Neutrophil (primary cell): ENCODE measurements at regions not wholly inside any gene's neighbourhood (a gene's known extent, or its start where the extent isn't known, plus 50 kb on each side); places are given as distances from the start of the nearest gene placed in this dataset.

Experiments
- H3K27ac ChIP-seq: fragments of 200-600 bp; sonication (generic); 2 replicates; pipeline ENCODE4 v1.5.1; 2016; ENCODE audit warnings: mild to moderate bottlenecking, moderate library complexity
- H3K27me3 ChIP-seq: fragments of 200-600 bp; sonication (generic); 2 replicates; pipeline ENCODE4 v1.6.0; 2016; ENCODE audit warnings: mild to moderate bottlenecking
- H3K36me3 ChIP-seq: fragments of 200-600 bp; sonication (generic); 2 replicates; pipeline ENCODE4 v1.5.1; 2017
- H3K4me1 ChIP-seq, 2 experiments: fragments of 200-600 bp in 1 of 2; sonication (generic) in 1 of 2; 1 replicate in 1 of 2; 2 replicates in 1 of 2; pipeline versions ENCODE4 v1.5.1 to v1.6.1; 2013 to 2016; ENCODE audit warnings: low read depth in 1 of 2, low read length in 1 of 2, mild to moderate bottlenecking in 1 of 2, moderate library complexity in 1 of 2; ENCODE audit not compliant: control insufficient read depth in 1 of 2, insufficient read depth in 1 of 2
- H3K4me3 ChIP-seq, 2 experiments: fragments of 200-600 bp in 1 of 2; sonication (generic) in 1 of 2; 1 replicate in 1 of 2; 2 replicates in 1 of 2; pipeline ENCODE4 v1.5.1; 2013 to 2016; ENCODE audit warnings: low read depth in 1 of 2, low read length in 1 of 2, mild to moderate bottlenecking in 1 of 2, moderate library complexity in 1 of 2
- H3K9me3 ChIP-seq: fragments of 200-600 bp; sonication (generic); 2 replicates; pipeline ENCODE4 v1.5.1; 2016
- TF ChIP-seq, protein P1 (sequence below): fragments of 200-600 bp; sonication (generic); IDR thresholded peaks from 2 replicates; pipeline ENCODE4 v1.5.1; 2016; ENCODE audit warnings: antibody characterized with exemption

DNA sequence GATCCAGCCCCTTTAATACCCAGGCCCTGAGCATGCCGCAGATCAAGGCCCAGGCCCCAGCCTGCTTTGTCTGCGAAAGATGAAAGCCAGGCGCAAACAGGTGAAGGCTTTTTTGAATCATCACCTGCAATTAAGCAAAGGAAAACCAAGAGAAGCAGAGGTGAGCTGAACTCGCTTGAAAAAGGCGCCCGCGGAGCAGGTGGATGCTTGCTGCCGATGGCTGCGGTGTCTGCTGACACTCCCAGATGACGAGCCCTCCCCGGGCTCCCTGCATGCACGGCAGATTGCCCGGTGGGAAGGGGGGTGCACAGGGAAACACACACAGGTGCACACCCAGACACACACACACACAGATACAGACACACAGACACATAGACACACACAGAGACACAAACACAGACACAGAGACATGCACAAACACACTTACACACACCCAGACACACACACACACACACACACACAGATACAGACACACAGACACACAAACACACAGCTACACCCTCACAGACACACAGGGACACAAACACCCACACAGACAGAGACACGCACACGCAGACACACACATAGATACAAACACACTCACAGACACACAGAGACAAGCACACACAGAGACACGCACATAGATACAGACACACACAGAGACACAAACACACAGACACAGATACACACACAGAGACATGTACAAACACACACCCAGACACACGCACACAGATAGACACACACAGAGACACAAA, 142.6 kb upstream of the RNF32 start:
- TF ChIP-seq, protein P1, sequence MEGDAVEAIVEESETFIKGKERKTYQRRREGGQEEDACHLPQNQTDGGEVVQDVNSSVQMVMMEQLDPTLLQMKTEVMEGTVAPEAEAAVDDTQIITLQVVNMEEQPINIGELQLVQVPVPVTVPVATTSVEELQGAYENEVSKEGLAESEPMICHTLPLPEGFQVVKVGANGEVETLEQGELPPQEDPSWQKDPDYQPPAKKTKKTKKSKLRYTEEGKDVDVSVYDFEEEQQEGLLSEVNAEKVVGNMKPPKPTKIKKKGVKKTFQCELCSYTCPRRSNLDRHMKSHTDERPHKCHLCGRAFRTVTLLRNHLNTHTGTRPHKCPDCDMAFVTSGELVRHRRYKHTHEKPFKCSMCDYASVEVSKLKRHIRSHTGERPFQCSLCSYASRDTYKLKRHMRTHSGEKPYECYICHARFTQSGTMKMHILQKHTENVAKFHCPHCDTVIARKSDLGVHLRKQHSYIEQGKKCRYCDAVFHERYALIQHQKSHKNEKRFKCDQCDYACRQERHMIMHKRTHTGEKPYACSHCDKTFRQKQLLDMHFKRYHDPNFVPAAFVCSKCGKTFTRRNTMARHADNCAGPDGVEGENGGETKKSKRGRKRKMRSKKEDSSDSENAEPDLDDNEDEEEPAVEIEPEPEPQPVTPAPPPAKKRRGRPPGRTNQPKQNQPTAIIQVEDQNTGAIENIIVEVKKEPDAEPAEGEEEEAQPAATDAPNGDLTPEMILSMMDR, result no peak
- H3K4me1 ChIP-seq, result no peaks in the 10 kb centered on the region
- H3K27me3 ChIP-seq, result peaks cover 11% of the 10 kb centered on the region
- H3K36me3 ChIP-seq, result no peaks in the 10 kb centered on the region
- H3K27ac ChIP-seq, result no peak overlapping the region
- no peak overlapping the region for H3K4me3 ChIP-seq
- no peaks in the 10 kb centered on the region for H3K9me3 ChIP-seq

DNA sequence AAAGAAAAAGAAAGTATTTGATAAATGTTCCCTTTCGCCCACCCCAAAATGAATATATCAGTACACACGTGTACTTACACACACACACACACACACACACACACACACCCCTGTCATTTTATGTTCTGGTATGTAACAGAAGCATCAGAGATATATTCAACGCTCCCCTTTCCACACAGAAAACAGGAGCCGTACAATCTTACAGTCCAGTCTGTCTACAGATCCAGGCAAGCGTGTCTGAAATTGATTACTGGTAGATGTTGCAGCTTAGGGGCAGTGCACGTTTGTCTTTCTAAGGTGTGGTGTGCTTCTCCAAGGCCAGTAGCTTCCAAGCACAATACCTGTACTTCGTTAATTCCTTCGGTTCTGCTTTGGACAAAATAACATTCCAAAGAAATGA, 143.7 kb upstream of the RNF32 start:
- TF ChIP-seq, protein P1, result no peak
- Histone ChIP-seq H3K36me3 (no peaks in the 10 kb centered on the region), H3K27me3 (peaks cover 22% of the 10 kb centered on the region), H3K4me1 (no peaks in the 10 kb centered on the region), H3K9me3 (no peaks in the 10 kb centered on the region), H3K4me3 (no peak overlapping the region), H3K27ac (no peak overlapping the region)

DNA sequence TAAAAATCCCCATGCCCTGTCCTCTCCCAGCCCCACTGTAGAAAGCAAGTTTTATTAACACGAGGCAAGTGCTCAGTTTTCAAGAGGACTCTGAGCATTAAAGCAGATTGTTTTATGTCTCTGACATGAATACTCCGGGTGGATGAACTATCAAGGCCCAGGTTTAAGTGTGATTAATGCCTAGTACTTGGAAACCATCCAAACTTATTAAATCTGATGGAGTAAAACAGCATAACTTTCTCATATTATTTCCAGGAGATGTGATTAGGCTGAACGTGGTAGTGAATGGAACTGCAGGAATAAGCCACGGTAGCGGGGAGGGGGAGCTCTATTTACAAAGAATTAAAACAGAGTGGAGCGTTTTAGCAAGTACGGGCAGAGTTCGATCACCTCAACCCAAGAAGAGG, 144.2 kb upstream of the RNF32 start:
- Histone ChIP-seq H3K9me3 (no peaks in the 10 kb centered on the region), H3K27me3 (peaks cover 26% of the 10 kb centered on the region), H3K4me1 (no peaks in the 10 kb centered on the region), H3K4me3 (no peak overlapping the region), H3K36me3 (no peaks in the 10 kb centered on the region), H3K27ac (no peak overlapping the region)
- TF ChIP-seq, protein P1, result no peak

DNA sequence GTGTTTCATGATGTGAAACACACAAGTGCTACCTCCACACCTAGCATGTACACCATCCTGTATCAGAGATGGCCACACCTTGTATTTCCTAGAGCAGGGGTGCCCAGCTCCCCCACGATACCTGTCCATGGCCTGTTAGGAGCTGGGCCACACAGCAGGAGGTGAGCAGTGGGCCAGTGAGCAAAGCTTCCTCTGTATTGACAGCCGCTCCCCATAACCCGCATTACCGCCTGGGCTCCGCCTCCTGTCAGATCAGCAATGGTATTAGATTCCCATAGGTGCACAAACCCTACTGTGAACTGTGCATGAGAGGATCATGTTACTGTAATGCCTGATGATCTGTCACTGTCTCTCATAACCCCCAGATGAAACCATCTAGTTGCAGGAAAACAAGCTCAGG, 145.6 kb upstream of the RNF32 start:
- H3K4me1 ChIP-seq, result no peaks in the 10 kb centered on the region
- H3K27me3 ChIP-seq, result peaks cover 38% of the 10 kb centered on the region
- no peaks in the 10 kb centered on the region for H3K36me3 ChIP-seq
- TF ChIP-seq, protein P1, result no peak
- no peaks in the 10 kb centered on the region for H3K9me3 ChIP-seq
- no peak overlapping the region for H3K4me3 ChIP-seq
- no peak overlapping the region for H3K27ac ChIP-seq

DNA sequence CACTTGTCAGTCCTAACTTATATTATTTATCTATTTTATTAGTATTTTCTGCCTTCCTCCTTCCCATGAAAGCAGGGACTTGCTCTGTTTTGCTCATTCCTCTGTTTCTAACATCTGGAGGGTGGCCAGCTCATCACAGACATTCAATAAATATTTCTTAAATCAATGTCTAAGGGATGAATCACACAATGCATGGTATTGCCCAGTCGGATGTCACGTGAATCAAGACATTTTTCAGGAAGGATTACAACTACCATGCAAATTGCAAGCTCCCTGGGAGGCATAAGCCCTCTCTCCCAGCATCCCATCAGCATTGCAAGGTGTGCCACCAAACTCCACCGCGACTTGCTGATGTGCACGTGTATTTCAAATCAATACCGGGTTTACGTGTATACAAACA, 146.6 kb upstream of the RNF32 start:
- H3K4me3 ChIP-seq, result no peak overlapping the region
- no peaks in the 10 kb centered on the region for H3K4me1 ChIP-seq
- no peaks in the 10 kb centered on the region for H3K36me3 ChIP-seq
- TF ChIP-seq, protein P1, result no peak
- no peaks in the 10 kb centered on the region for H3K9me3 ChIP-seq
- peaks cover 43% of the 10 kb centered on the region for H3K27me3 ChIP-seq
- no peak overlapping the region for H3K27ac ChIP-seq
